ENCODE measurements at regions not wholly inside any gene's neighbourhood (a gene's known extent, or its start where the extent isn't known, plus 50 kb on each side); places are given as distances from the start of the nearest gene placed in this dataset.

GRCh38 chr9:18046068-18046467 lies 427.9 kb upstream of the ADAMTSL1 start:
- H3K27me3 Mint-ChIP-seq (ENCODE audit: low read depth), result peaks cover 2% of the 10 kb centered on the region
- H3K36me3 Mint-ChIP-seq, result no peaks in the 10 kb centered on the region
- no peaks in the 10 kb centered on the region for H3K9me3 Mint-ChIP-seq
- H3K27ac Mint-ChIP-seq, result no peak overlapping the region
- no peaks in the 10 kb centered on the region for H3K4me1 Mint-ChIP-seq
- no peak for DNase-seq (ENCODE audit: low spot score in 2 of 2, unreplicated experiment in 2 of 2)
- no peak for TF ChIP-seq CTCF (IDR thresholded peaks at IDR 0.05; ENCODE audit: unreplicated experiment)
- H3K4me3 Mint-ChIP-seq, result no peak overlapping the region

- no peaks in the 10 kb centered on the region for H3K9me3 Mint-ChIP-seq
- H3K4me1 Mint-ChIP-seq, result peaks cover 14% of the 10 kb centered on the region
- no peak for TF ChIP-seq CTCF (IDR thresholded peaks at IDR 0.05; ENCODE audit: unreplicated experiment)
- no peak overlapping the region for H3K27ac Mint-ChIP-seq
- no peak overlapping the region for H3K4me3 Mint-ChIP-seq
- no peaks in the 10 kb centered on the region for H3K36me3 Mint-ChIP-seq
- peaks cover 2% of the 10 kb centered on the region for H3K27me3 Mint-ChIP-seq (ENCODE audit: low read depth)
- no peak for DNase-seq (ENCODE audit: low spot score in 2 of 2, unreplicated experiment in 2 of 2)
Observed at GRCh38 chr9:18051638-18052037, 422.3 kb upstream of the ADAMTSL1 start.

- Mint-ChIP-seq H3K4me1 (peaks cover 16% of the 10 kb centered on the region), H3K27me3 (ENCODE audit: low read depth) (peaks cover 2% of the 10 kb centered on the region), H3K27ac (no peak overlapping the region), H3K36me3 (no peaks in the 10 kb centered on the region), H3K4me3 (no peak overlapping the region), H3K9me3 (no peaks in the 10 kb centered on the region)
- TF ChIP-seq CTCF (IDR thresholded peaks at IDR 0.05; ENCODE audit: unreplicated experiment), result no peak
- no peak for DNase-seq (ENCODE audit: low spot score in 2 of 2, unreplicated experiment in 2 of 2)
Observed at GRCh38 chr9:18052060-18052459, 421.9 kb upstream of the ADAMTSL1 start.

- H3K36me3 Mint-ChIP-seq, result no peaks in the 10 kb centered on the region
- no peak for DNase-seq (ENCODE audit: low spot score in 2 of 2, unreplicated experiment in 2 of 2)
- peaks cover 27% of the 10 kb centered on the region for H3K4me1 Mint-ChIP-seq
- H3K27ac Mint-ChIP-seq, result no peak overlapping the region
- H3K27me3 Mint-ChIP-seq (ENCODE audit: low read depth), result no peaks in the 10 kb centered on the region
- no peaks in the 10 kb centered on the region for H3K9me3 Mint-ChIP-seq
- no peak overlapping the region for H3K4me3 Mint-ChIP-seq
- no peak for TF ChIP-seq CTCF (IDR thresholded peaks at IDR 0.05; ENCODE audit: unreplicated experiment)
Observed at GRCh38 chr9:18056269-18056992, 417.5 kb upstream of the ADAMTSL1 start.

- Mint-ChIP-seq H3K9me3 (no peaks in the 10 kb centered on the region), H3K4me3 (no peak overlapping the region), H3K27ac (no peak overlapping the region), H3K27me3 (ENCODE audit: low read depth) (no peaks in the 10 kb centered on the region), H3K36me3 (no peaks in the 10 kb centered on the region), H3K4me1 (peaks cover 27% of the 10 kb centered on the region)
- TF ChIP-seq CTCF (IDR thresholded peaks at IDR 0.05; ENCODE audit: unreplicated experiment), result no peak
- no peak for DNase-seq (ENCODE audit: low spot score in 2 of 2, unreplicated experiment in 2 of 2)
Observed at GRCh38 chr9:18056993-18057369, 417.0 kb upstream of the ADAMTSL1 start.

Data from mesothelial cell of epicardium (in vitro differentiated cells).